Upper lobe of left lung (tissue), 6 donors: ENCODE measurements at regions not wholly inside any gene's neighbourhood (a gene's known extent, or its start where the extent isn't known, plus 50 kb on each side); places are given as distances from the start of the nearest gene placed in this dataset.

Source experiments
- ATAC-seq, 2 donors: fragments of 200-7000 bp; cut with Tn5 transposase; one replicate each; pipeline ENCODE4 v1.9.1; 2022; ENCODE audit warnings: mild to moderate bottlenecking in 2 of 2, moderate library complexity in 2 of 2; ENCODE audit not compliant: low FRiP score in 2 of 2
- DNase-seq, 2 donors: peaks; one replicate each; pipeline ENCODE4 v3.0.0-alpha.2; 2019 to 2020
- H3K27ac ChIP-seq, 4 donors: fragments of 200-600 bp; sonication (generic); one replicate each; pipeline ENCODE4 v1.5.1; 2016 to 2019
- H3K27me3 ChIP-seq, 4 donors: fragments of 200-600 bp; sonication (generic); one replicate each; pipeline ENCODE4 v1.5.1; 2017 to 2019
- H3K36me3 ChIP-seq, 4 donors: fragments of 200-600 bp; sonication (generic); one replicate each; pipeline ENCODE4 v1.5.1; 2016 to 2019
- H3K4me1 ChIP-seq, 4 donors: fragments of 200-600 bp; sonication (generic); one replicate each; pipeline ENCODE4 v1.5.1; 2018 to 2019
- H3K4me3 ChIP-seq, 4 donors: fragments of 200-600 bp; sonication (generic); one replicate each; pipeline ENCODE4 v1.5.1; 2017 to 2019; ENCODE audit warnings: mild to moderate bottlenecking in 2 of 4, moderate library complexity in 1 of 4
- H3K9me3 ChIP-seq, 4 donors: fragments of 200-600 bp; sonication (generic); one replicate each; pipeline ENCODE4 v1.5.1; 2018 to 2019
- CTCF ChIP-seq, 6 experiments: fragments of 450-650 bp in 4 of 6; fragments of 200-600 bp in 2 of 6; sonication (generic) in 2 of 6; IDR thresholded peaks; one replicate each; pipeline ENCODE4 v1.5.1; 2016 to 2019; ENCODE audit warnings: antibody characterized with exemption in 6 of 6
- EP300 ChIP-seq, 4 donors: sonication (generic); formaldehyde crosslinking; IDR thresholded peaks; one replicate each; pipeline ENCODE4 v1.5.1; 2017; ENCODE audit warnings: antibody characterized with exemption in 4 of 4, control low read depth in 2 of 4
- POLR2A ChIP-seq, 4 donors: fragments of 450-650 bp; IDR thresholded peaks; one replicate each; pipeline ENCODE4 v1.5.1; 2016 to 2017; ENCODE audit warnings: antibody characterized with exemption in 4 of 4, mild to moderate bottlenecking in 2 of 4
- POLR2AphosphoS5 ChIP-seq, 2 donors: sonication (generic); formaldehyde crosslinking; IDR thresholded peaks; one replicate each; pipeline ENCODE4 v1.5.1; 2017; ENCODE audit warnings: antibody characterized with exemption in 2 of 2
- WGBS, 2 donors: methylation state at CpG; one replicate each; pipeline ENCODE4 v1.1.5; 2017 to 2018; 5-methylcytosine and 5-hydroxymethylcytosine counted together
- donor health status: DM: no; HTN: no; CAD: no; lungs with moderate emphysema.
- donor health status: DM: no; HTN: yes; CAD: no; lungs with severe emphysema.

- peaks cover 0 to 3% (median 0%) of the 10 kb centered on the region in 4 donors for H3K27me3 ChIP-seq
- WGBS, 2 donors, result 66% methylated on average over 22 to 23 of the region's 23 CpGs
- no peak overlapping the region for H3K4me3 ChIP-seq
- no peaks in the 10 kb centered on the region for H3K36me3 ChIP-seq
- H3K27ac ChIP-seq, result no peak overlapping the region
- DNase-seq (peak in 1 of 2 donors; percentile 15), ATAC-seq (no peak)
- TF ChIP-seq EP300 (IDR thresholded peaks at IDR 0.05) (no peak), CTCF (IDR thresholded peaks at IDR 0.05) (no peak), POLR2AphosphoS5 (IDR thresholded peaks at IDR 0.05) (no peak), POLR2A (IDR thresholded peaks at IDR 0.05) (no peak)
- no peaks in the 10 kb centered on the region for H3K4me1 ChIP-seq
- no peaks in the 10 kb centered on the region for H3K9me3 ChIP-seq
These were observed 91.0 kb downstream of the YTHDF1 start for GRCh38 chr20:63124782-63125580.

GRCh38 chr20:63124092-63124781 is 91.7 kb downstream of the YTHDF1 start:
- TF ChIP-seq POLR2A (IDR thresholded peaks at IDR 0.05) (no peak), CTCF (IDR thresholded peaks at IDR 0.05) (no peak), POLR2AphosphoS5 (IDR thresholded peaks at IDR 0.05) (no peak), EP300 (IDR thresholded peaks at IDR 0.05) (no peak)
- Histone ChIP-seq H3K4me3 (no peak overlapping the region), H3K9me3 (no peaks in the 10 kb centered on the region), H3K36me3 (no peaks in the 10 kb centered on the region), H3K27me3 (no peaks in the 10 kb centered on the region), H3K4me1 (no peaks in the 10 kb centered on the region), H3K27ac (no peak overlapping the region)
- 82 to 89% methylated on average over 18 to 19 of the region's 19 CpGs for WGBS, 2 donors
- peak; percentile 13 to 54 for DNase-seq
- peak in 1 of 2 donors; percentile 17 for ATAC-seq

GRCh38 chr20:63123331-63123741 is 92.6 kb downstream of the YTHDF1 start:
- DNase-seq (peak; percentile 3 to 50), ATAC-seq (no peak)
- TF ChIP-seq CTCF (IDR thresholded peaks at IDR 0.05) (no peak), POLR2AphosphoS5 (IDR thresholded peaks at IDR 0.05) (no peak), POLR2A (IDR thresholded peaks at IDR 0.05) (no peak), EP300 (IDR thresholded peaks at IDR 0.05) (no peak)
- WGBS, 2 donors, result 84 to 88% methylated on average over 14 to 21 of the region's 21 CpGs
- H3K27me3 ChIP-seq, result no peaks in the 10 kb centered on the region
- no peak overlapping the region for H3K4me3 ChIP-seq
- no peaks in the 10 kb centered on the region for H3K4me1 ChIP-seq
- H3K36me3 ChIP-seq, result no peaks in the 10 kb centered on the region
- H3K27ac ChIP-seq, result no peak overlapping the region
- no peaks in the 10 kb centered on the region for H3K9me3 ChIP-seq

- TF ChIP-seq POLR2AphosphoS5 (IDR thresholded peaks at IDR 0.05) (no peak), EP300 (IDR thresholded peaks at IDR 0.05) (no peak), CTCF (IDR thresholded peaks at IDR 0.05) (no peak), POLR2A (IDR thresholded peaks at IDR 0.05) (no peak)
- Histone ChIP-seq H3K4me3 (no peak overlapping the region), H3K4me1 (no peaks in the 10 kb centered on the region), H3K27ac (no peak overlapping the region), H3K36me3 (no peaks in the 10 kb centered on the region), H3K27me3 (no peaks in the 10 kb centered on the region), H3K9me3 (no peaks in the 10 kb centered on the region)
- DNase-seq, result no peak
- 65 to 73% methylated on average over 7 of the region's 7 CpGs for WGBS, 2 donors
- no peak for ATAC-seq
These were observed 93.3 kb downstream of the YTHDF1 start for GRCh38 chr20:63122626-63123025.
